ENCODE measurements at regions not wholly inside any gene's neighbourhood (a gene's known extent, or its start where the extent isn't known, plus 50 kb on each side); places are given as distances from the start of the nearest gene placed in this dataset.

- no TSS peak for BruUV-seq (replicated peaks)
- peak; percentile 7 for DNase-seq (ENCODE audit: unreplicated experiment)
- ChIA-PET CTCF (interaction anchor here (0.7 kb wide), 1 partner anchor 212 kb away, joined by 4 read pairs; no protein-coding TSS in a partner anchor), POLR2A (no interaction called here)
- intact Hi-C loops (cut with micrococcal nuclease), result no loop called here
- TF ChIP-seq CTCF (IDR thresholded peaks at IDR 0.05; ENCODE audit: unreplicated experiment), result no peak
- Mint-ChIP-seq H3K27ac (ENCODE audit: low read depth, unreplicated experiment) (no peak overlapping the region), H3K9me3 (ENCODE audit: unreplicated experiment) (no peaks in the 10 kb centered on the region), H3K36me3 (ENCODE audit: insufficient read depth, unreplicated experiment) (no peaks in the 10 kb centered on the region), H3K27me3 (ENCODE audit: insufficient read depth, unreplicated experiment) (no peaks in the 10 kb centered on the region), H3K4me3 (ENCODE audit: unreplicated experiment) (no peak overlapping the region), H3K4me1 (ENCODE audit: insufficient read depth, unreplicated experiment) (no peaks in the 10 kb centered on the region)
Observed at GRCh38 chr3:106943071-106943470, 434.2 kb upstream of the CCDC54 start.

- no TSS peak for BruUV-seq (replicated peaks)
- ChIA-PET CTCF (no interaction called here), POLR2A (no interaction called here)
- H3K4me3 Mint-ChIP-seq (ENCODE audit: unreplicated experiment), result no peak overlapping the region
- intact Hi-C loops (cut with micrococcal nuclease), result no loop called here
- no peaks in the 10 kb centered on the region for H3K9me3 Mint-ChIP-seq (ENCODE audit: unreplicated experiment)
- no peaks in the 10 kb centered on the region for H3K36me3 Mint-ChIP-seq (ENCODE audit: insufficient read depth, unreplicated experiment)
- no peak for DNase-seq (ENCODE audit: unreplicated experiment)
- no peak overlapping the region for H3K27ac Mint-ChIP-seq (ENCODE audit: low read depth, unreplicated experiment)
- TF ChIP-seq CTCF (IDR thresholded peaks at IDR 0.05; ENCODE audit: unreplicated experiment), result no peak
- no peaks in the 10 kb centered on the region for H3K4me1 Mint-ChIP-seq (ENCODE audit: insufficient read depth, unreplicated experiment)
- H3K27me3 Mint-ChIP-seq (ENCODE audit: insufficient read depth, unreplicated experiment), result no peaks in the 10 kb centered on the region
Observed at GRCh38 chr3:106945435-106945834, 431.8 kb upstream of the CCDC54 start.

GRCh38 chr3:106946866-106947265, 430.4 kb upstream of the CCDC54 start:
- H3K4me3 Mint-ChIP-seq (ENCODE audit: unreplicated experiment), result no peak overlapping the region
- no peak for DNase-seq (ENCODE audit: unreplicated experiment)
- no peaks in the 10 kb centered on the region for H3K9me3 Mint-ChIP-seq (ENCODE audit: unreplicated experiment)
- TF ChIP-seq CTCF (IDR thresholded peaks at IDR 0.05; ENCODE audit: unreplicated experiment), result no peak
- intact Hi-C loops (cut with micrococcal nuclease), result no loop called here
- ChIA-PET CTCF (no interaction called here), POLR2A (no interaction called here)
- H3K27ac Mint-ChIP-seq (ENCODE audit: low read depth, unreplicated experiment), result no peak overlapping the region
- no peaks in the 10 kb centered on the region for H3K4me1 Mint-ChIP-seq (ENCODE audit: insufficient read depth, unreplicated experiment)
- no TSS peak for BruUV-seq (replicated peaks)
- no peaks in the 10 kb centered on the region for H3K27me3 Mint-ChIP-seq (ENCODE audit: insufficient read depth, unreplicated experiment)
- no peaks in the 10 kb centered on the region for H3K36me3 Mint-ChIP-seq (ENCODE audit: insufficient read depth, unreplicated experiment)

GRCh38 chr3:106957029-106957428, 420.2 kb upstream of the CCDC54 start:
- Mint-ChIP-seq H3K27ac (ENCODE audit: low read depth, unreplicated experiment) (no peak overlapping the region), H3K4me1 (ENCODE audit: insufficient read depth, unreplicated experiment) (no peaks in the 10 kb centered on the region), H3K27me3 (ENCODE audit: insufficient read depth, unreplicated experiment) (no peaks in the 10 kb centered on the region), H3K9me3 (ENCODE audit: unreplicated experiment) (peaks cover 7% of the 10 kb centered on the region), H3K36me3 (ENCODE audit: insufficient read depth, unreplicated experiment) (no peaks in the 10 kb centered on the region), H3K4me3 (ENCODE audit: unreplicated experiment) (no peak overlapping the region)
- intact Hi-C loops (cut with micrococcal nuclease), result no loop called here
- TF ChIP-seq CTCF (IDR thresholded peaks at IDR 0.05; ENCODE audit: unreplicated experiment), result no peak
- ChIA-PET POLR2A (no interaction called here), CTCF (no interaction called here)
- no peak for DNase-seq (ENCODE audit: unreplicated experiment)
- BruUV-seq (replicated peaks), result no TSS peak
